ENCODE measurements at regions not wholly inside any gene's neighbourhood (a gene's known extent, or its start where the extent isn't known, plus 50 kb on each side); places are given as distances from the start of the nearest gene placed in this dataset.

GRCh38 chrX:11934089-11934488 lies 176.1 kb downstream of the MSL3 start:
- no peak for TF ChIP-seq CTCF (conservative IDR thresholded peaks at IDR 0.05 in 1 of 2, IDR thresholded peaks at IDR 0.05 in 1 of 2; ENCODE audit: extremely low read depth in 1 of 2, insufficient read depth in 1 of 2, low read depth in 1 of 2, low read length in 2 of 2)
- TF ChIP-seq EZH2 (IDR thresholded peaks at IDR 0.05; ENCODE audit: borderline replicate concordance, low read length) = no peak

Measured in mammary epithelial cell (primary cell).